ENCODE measurements at regions not wholly inside any gene's neighbourhood (a gene's known extent, or its start where the extent isn't known, plus 50 kb on each side); places are given as distances from the start of the nearest gene placed in this dataset.

DNA sequence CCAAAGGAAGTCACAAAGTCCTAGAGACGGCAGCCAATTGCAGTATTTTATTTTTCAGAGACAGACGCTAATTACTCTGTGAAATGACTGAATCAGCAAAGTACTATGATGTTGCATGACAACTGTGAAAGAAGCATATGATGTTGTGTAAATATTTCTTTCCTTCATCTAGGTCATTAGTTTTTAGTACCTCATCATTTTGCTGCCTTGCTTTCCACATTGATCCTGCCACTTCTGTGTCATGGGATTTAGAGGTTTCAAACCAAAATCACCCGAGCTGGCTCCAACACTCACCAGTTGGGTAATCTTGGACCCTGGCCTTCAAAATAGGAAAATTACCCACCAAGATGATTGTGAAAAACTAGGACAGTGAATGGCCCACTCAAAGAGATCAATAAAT, 585.2 kb downstream of the ACTL7B start:
- no peak for DNase-seq (ENCODE audit: low read depth, low spot score)
- no peak overlapping the region for H3K4me3 ChIP-seq (ENCODE audit: low read depth, low read length)
- POLR2A ChIA-PET, result no interaction called here
- CTCF ChIA-PET, result interaction anchor here (2.8 to 4.6 kb wide), 2 partner anchors 13 to 805 kb away, joined by 12 to 35 read pairs; no protein-coding TSS in a partner anchor
- TF ChIP-seq, protein P1, sequence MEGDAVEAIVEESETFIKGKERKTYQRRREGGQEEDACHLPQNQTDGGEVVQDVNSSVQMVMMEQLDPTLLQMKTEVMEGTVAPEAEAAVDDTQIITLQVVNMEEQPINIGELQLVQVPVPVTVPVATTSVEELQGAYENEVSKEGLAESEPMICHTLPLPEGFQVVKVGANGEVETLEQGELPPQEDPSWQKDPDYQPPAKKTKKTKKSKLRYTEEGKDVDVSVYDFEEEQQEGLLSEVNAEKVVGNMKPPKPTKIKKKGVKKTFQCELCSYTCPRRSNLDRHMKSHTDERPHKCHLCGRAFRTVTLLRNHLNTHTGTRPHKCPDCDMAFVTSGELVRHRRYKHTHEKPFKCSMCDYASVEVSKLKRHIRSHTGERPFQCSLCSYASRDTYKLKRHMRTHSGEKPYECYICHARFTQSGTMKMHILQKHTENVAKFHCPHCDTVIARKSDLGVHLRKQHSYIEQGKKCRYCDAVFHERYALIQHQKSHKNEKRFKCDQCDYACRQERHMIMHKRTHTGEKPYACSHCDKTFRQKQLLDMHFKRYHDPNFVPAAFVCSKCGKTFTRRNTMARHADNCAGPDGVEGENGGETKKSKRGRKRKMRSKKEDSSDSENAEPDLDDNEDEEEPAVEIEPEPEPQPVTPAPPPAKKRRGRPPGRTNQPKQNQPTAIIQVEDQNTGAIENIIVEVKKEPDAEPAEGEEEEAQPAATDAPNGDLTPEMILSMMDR (IDR thresholded peaks at IDR 0.05; ENCODE audit: insufficient read depth, low read length, missing control alignments), result no peak

DNA sequence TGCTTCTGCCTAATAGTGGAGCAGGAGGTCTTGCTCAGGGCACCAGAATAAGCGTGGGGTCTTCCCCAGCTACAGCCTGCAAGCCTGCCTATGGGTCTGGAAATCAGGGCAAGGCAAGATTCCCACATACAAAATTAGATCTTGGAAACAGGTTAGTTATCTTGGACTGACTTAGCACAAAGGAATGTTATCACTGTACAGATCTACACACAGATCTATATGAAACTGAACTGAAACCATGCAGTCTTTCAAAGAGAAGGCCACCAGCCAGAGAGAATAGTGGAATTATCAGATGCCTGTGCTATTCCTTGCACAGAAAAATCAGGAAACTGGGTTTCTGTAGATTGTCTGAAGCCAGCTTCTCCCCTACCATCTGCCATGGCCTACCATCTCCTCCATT, 585.7 kb downstream of the ACTL7B start:
- ChIA-PET CTCF (no interaction called here), POLR2A (no interaction called here)
- no peak overlapping the region for H3K4me3 ChIP-seq (ENCODE audit: low read depth, low read length)
- TF ChIP-seq, protein P1 (IDR thresholded peaks at IDR 0.05; ENCODE audit: insufficient read depth, low read length, missing control alignments), result no peak
- no peak for DNase-seq (ENCODE audit: low read depth, low spot score)

DNA sequence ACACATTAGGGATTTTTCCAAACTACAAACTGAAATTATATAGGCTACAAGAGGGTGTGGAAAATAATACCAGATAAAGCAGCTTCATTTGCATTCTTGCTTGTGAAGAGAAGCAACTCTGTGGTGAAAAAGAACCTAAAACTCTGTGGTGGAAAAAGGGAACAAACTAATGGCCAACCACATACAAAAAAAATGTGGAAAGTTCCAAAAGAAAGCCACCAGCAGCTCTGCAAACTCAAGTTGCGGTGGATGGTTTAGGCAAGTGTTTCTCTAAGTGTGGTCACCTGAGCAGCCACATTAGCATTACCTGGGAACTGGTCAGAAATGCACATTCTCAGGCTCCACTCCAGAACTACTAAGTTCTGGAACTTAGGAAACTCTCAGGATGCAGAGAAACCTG, 586.4 kb downstream of the ACTL7B start:
- POLR2A ChIA-PET, result no interaction called here
- TF ChIP-seq, protein P1 (IDR thresholded peaks at IDR 0.05; ENCODE audit: insufficient read depth, low read length, missing control alignments), result no peak
- DNase-seq (ENCODE audit: low read depth, low spot score), result no peak
- CTCF ChIA-PET, result no interaction called here
- H3K4me3 ChIP-seq (ENCODE audit: low read depth, low read length), result no peak overlapping the region

DNA sequence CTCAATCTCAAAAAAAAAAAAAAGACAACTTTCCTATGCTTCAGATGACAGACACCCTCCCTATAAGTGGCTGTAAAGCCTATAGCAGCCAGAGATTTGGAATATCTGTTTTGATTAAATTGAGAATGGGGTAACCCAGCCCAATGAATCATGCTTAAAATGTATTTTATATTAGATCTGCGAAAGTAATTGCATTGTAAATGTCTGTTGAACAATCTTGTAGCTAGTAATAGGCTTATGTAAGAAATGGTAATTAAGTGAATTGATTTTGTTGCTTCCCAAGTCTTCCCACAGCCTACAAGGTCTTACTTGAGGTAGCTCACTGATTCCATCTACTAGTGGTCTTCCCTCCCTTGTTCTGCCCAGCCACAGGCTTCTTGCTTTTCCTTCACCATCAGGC, 590.7 kb downstream of the ACTL7B start:
- TF ChIP-seq, protein P1 (IDR thresholded peaks at IDR 0.05; ENCODE audit: insufficient read depth, low read length, missing control alignments), result no peak
- ChIA-PET POLR2A (interaction anchor here (0.7 kb wide), 1 partner anchor 53 kb away, joined by 4 read pairs; no protein-coding TSS in a partner anchor), CTCF (no interaction called here)
- DNase-seq (ENCODE audit: low read depth, low spot score), result no peak
- no peak overlapping the region for H3K4me3 ChIP-seq (ENCODE audit: low read depth, low read length)

DNA sequence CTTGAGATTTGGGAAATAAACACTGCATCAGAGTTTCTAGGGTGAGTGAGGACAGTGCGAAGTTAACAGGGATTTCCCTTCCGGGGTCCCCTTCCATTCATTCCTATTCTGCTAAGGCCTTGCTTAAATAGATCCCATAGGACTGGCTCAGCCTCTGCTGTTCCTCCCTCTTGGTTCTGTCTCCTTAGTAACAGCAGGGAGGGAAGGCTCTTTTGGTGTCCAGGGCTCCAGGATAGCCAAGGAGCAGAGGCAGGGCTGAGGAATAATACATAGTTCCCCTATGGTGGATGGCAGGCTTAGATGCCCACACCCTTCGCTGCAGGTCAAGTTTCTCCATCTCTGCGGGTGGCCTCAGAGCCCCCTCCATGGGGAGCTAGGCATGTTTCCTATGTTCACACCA, 591.7 kb downstream of the ACTL7B start:
- ChIA-PET CTCF (interaction anchor here (0.8 kb wide), 1 partner anchor 9 kb away, joined by 3 read pairs; no protein-coding TSS in a partner anchor), POLR2A (no interaction called here)
- DNase-seq (ENCODE audit: low read depth, low spot score), result no peak
- H3K4me3 ChIP-seq (ENCODE audit: low read depth, low read length), result no peak overlapping the region
- TF ChIP-seq, protein P1 (IDR thresholded peaks at IDR 0.05; ENCODE audit: insufficient read depth, low read length, missing control alignments), result no peak

DNA sequence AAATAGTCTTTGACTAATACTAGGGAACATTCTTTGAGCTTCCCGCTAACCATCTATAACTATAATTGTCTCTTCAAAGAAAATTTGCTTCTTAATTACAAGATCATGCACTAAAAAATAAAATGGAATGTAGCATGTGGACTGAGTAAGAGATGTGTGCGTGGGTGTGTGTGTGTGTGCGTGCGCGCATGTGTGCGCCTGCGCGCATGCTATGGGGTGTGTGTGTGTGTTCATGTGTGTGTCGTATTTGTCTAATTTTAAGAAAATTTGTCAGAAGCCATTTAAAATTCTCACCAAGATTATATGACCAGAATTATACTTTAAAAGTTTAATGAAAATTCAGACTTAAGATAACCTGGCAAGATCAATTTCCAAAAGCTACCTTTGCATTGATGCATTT, 593.0 kb downstream of the ACTL7B start:
- H3K4me3 ChIP-seq (ENCODE audit: low read depth, low read length), result no peak overlapping the region
- ChIA-PET POLR2A (no interaction called here), CTCF (no interaction called here)
- no peak for DNase-seq (ENCODE audit: low read depth, low spot score)
- TF ChIP-seq, protein P1 (IDR thresholded peaks at IDR 0.05; ENCODE audit: insufficient read depth, low read length, missing control alignments), result no peak
